ENCODE measurements at regions not wholly inside any gene's neighbourhood (a gene's known extent, or its start where the extent isn't known, plus 50 kb on each side); places are given as distances from the start of the nearest gene placed in this dataset.

GRCh38 chr13:67806796-67807195, 576.7 kb upstream of the PCDH9 start:
- TF ChIP-seq ZNF274 (IDR thresholded peaks at IDR 0.05; ENCODE audit: low read depth, low read length) (no peak), SUZ12 (IDR thresholded peaks at IDR 0.05; ENCODE audit: extremely low read depth, insufficient read depth, insufficient read length) (no peak)
